ENCODE measurements at regions not wholly inside any gene's neighbourhood (a gene's known extent, or its start where the extent isn't known, plus 50 kb on each side); places are given as distances from the start of the nearest gene placed in this dataset.

DNA sequence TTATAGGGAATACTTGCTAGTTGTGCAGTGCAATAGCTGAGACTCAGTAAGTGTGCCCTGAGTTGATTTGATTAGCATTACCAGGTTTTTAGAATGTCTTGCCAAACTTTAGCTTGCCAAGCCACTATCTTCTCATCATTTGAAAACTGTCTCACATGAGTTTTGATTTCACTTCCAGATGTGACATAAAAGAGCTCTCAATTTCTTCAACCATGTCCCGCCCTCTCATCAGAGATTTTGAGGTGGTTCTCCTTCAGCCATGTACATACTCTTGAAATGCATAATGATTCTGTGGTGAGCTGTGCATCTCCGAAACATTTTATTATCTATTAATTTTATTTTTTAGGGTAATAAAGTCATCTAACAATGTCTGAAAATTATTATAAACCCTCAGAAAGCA lies 215.0 kb upstream of the SEMA3E start:
- no peak for TF ChIP-seq ZC3H10 (CRISPR knock-in tag; IDR thresholded peaks at IDR 0.05)
- no peak for TF ChIP-seq ISL1 (CRISPR knock-in tag; IDR thresholded peaks at IDR 0.05)
- TF ChIP-seq ZFP3 (CRISPR knock-in tag; IDR thresholded peaks at IDR 0.05): no peak
- no peak for TF ChIP-seq TOX (CRISPR knock-in tag; IDR thresholded peaks at IDR 0.05; ENCODE audit: borderline replicate concordance)
- no peak for TF ChIP-seq BACH2 (CRISPR knock-in tag; IDR thresholded peaks at IDR 0.05; ENCODE audit: borderline replicate concordance)
- TF ChIP-seq PPARA (CRISPR knock-in tag; IDR thresholded peaks at IDR 0.05; ENCODE audit: borderline replicate concordance): no peak
- no peak for TF ChIP-seq ZFP30 (CRISPR knock-in tag; IDR thresholded peaks at IDR 0.05)
- TF ChIP-seq ZNF70 (CRISPR knock-in tag; IDR thresholded peaks at IDR 0.05): no peak
- TF ChIP-seq RARB (CRISPR knock-in tag; IDR thresholded peaks at IDR 0.05): no peak
- no peak for TF ChIP-seq GLIS3 (CRISPR knock-in tag; IDR thresholded peaks at IDR 0.05)
- no peak for TF ChIP-seq POU6F1 (CRISPR knock-in tag; IDR thresholded peaks at IDR 0.05; ENCODE audit: borderline replicate concordance, low read depth)
- ATAC-seq: no peak

DNA sequence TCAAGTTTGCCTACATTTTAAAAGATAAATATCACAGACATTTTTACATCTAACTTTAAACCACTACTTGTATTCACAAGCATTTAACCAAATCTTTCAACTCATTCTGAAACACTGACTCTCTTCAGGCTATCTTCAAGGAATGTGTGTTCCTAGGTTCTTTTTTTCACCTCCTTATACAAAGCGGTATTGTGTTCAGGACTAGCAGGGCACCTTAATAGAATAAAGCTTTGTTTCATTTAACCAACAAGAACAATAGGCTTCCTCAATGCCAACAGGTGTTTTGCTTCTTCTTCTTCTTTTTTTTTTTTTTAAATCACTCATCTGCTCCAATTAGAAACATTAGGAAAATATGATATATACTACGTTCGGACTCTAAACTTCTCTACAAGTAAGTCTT lies 212.9 kb upstream of the SEMA3E start:
- no peak for TF ChIP-seq TCF4 (CRISPR knock-in tag; IDR thresholded peaks at IDR 0.05; ENCODE audit: borderline replicate concordance)
- no peak for TF ChIP-seq TSHZ2 (CRISPR knock-in tag; IDR thresholded peaks at IDR 0.05)
- TF ChIP-seq, protein P1, sequence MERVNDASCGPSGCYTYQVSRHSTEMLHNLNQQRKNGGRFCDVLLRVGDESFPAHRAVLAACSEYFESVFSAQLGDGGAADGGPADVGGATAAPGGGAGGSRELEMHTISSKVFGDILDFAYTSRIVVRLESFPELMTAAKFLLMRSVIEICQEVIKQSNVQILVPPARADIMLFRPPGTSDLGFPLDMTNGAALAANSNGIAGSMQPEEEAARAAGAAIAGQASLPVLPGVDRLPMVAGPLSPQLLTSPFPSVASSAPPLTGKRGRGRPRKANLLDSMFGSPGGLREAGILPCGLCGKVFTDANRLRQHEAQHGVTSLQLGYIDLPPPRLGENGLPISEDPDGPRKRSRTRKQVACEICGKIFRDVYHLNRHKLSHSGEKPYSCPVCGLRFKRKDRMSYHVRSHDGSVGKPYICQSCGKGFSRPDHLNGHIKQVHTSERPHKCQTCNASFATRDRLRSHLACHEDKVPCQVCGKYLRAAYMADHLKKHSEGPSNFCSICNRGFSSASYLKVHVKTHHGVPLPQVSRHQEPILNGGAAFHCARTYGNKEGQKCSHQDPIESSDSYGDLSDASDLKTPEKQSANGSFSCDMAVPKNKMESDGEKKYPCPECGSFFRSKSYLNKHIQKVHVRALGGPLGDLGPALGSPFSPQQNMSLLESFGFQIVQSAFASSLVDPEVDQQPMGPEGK (CRISPR knock-in tag; IDR thresholded peaks at IDR 0.05; ENCODE audit: borderline replicate concordance): no peak
- TF ChIP-seq POU6F1 (CRISPR knock-in tag; IDR thresholded peaks at IDR 0.05; ENCODE audit: borderline replicate concordance, low read depth): no peak
- no peak for TF ChIP-seq ZNF70 (CRISPR knock-in tag; IDR thresholded peaks at IDR 0.05)
- no peak for TF ChIP-seq BACH2 (CRISPR knock-in tag; IDR thresholded peaks at IDR 0.05; ENCODE audit: borderline replicate concordance)
- no peak for TF ChIP-seq CSRNP3 (CRISPR knock-in tag; IDR thresholded peaks at IDR 0.05)
- ATAC-seq: no peak

DNA sequence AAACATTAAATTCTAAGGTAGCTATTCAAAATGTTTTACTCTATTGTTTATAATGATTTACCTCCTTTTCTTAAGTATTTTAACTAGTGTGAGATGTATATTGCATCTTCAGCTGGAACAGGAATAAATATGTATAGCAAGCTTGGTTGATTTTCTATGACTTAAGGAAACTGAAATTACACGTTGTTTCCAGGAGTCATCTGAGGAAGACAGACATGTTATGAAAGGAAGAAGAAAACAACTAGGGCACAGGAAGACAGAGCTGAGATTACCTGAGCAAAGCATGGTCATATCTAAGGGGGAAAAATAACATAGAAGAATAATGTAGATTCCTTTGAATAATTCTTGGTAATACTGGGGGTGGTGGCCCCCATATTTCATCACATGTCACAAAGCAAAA lies 210.9 kb upstream of the SEMA3E start:
- TF ChIP-seq ESRRG (CRISPR knock-in tag; IDR thresholded peaks at IDR 0.05): no peak
- TF ChIP-seq TSHZ2 (CRISPR knock-in tag; IDR thresholded peaks at IDR 0.05): no peak
- TF ChIP-seq ZC3H10 (CRISPR knock-in tag; IDR thresholded peaks at IDR 0.05): no peak
- no peak for TF ChIP-seq ZFP3 (CRISPR knock-in tag; IDR thresholded peaks at IDR 0.05)
- no peak for TF ChIP-seq SNAI2 (CRISPR knock-in tag; IDR thresholded peaks at IDR 0.05)
- no peak for TF ChIP-seq TCF4 (CRISPR knock-in tag; IDR thresholded peaks at IDR 0.05; ENCODE audit: borderline replicate concordance)
- ATAC-seq: no peak
